ENCODE measurements at regions not wholly inside any gene's neighbourhood (a gene's known extent, or its start where the extent isn't known, plus 50 kb on each side); places are given as distances from the start of the nearest gene placed in this dataset.

- H3F3A ChIP-seq (ENCODE audit: control insufficient read depth, insufficient read depth), result no peaks in the 10 kb centered on the region
- H3K4me2 ChIP-seq (ENCODE audit: low read length), result no peak overlapping the region
- H3K79me2 ChIP-seq (ENCODE audit: control insufficient read depth, low read length), result no peaks in the 10 kb centered on the region
- H3K4me3 ChIP-seq (ENCODE audit: low read length), result no peak overlapping the region
- no peaks in the 10 kb centered on the region for H3K27me3 ChIP-seq (ENCODE audit: control insufficient read depth, low read length)
- H3K9me3 ChIP-seq (ENCODE audit: control insufficient read depth, insufficient read depth, low read length), result no peaks in the 10 kb centered on the region
- no peaks in the 10 kb centered on the region for H4K20me1 ChIP-seq (ENCODE audit: control insufficient read depth, insufficient read depth, low read depth, low read length)
- no peak for TF ChIP-seq EZH2phosphoT487 (IDR thresholded peaks at IDR 0.05; ENCODE audit: borderline replicate concordance, low read length)
- TF ChIP-seq CTCF (IDR thresholded peaks at IDR 0.05; ENCODE audit: low read depth, low read length, poor library complexity, severe bottlenecking), result no peak
- H3K4me1 ChIP-seq (ENCODE audit: control insufficient read depth, low read length), result no peaks in the 10 kb centered on the region
- no peaks in the 10 kb centered on the region for H3K9me2 ChIP-seq (replicated peaks; ENCODE audit: control insufficient read depth, low read length)
- H3K27ac ChIP-seq (ENCODE audit: low read depth, low read length), result no peak overlapping the region
- no peaks in the 10 kb centered on the region for H3K36me3 ChIP-seq (ENCODE audit: control insufficient read depth, low read length)
Observed at GRCh38 chr13:104701591-104701990, 1635.4 kb upstream of the SLC10A2 start.

- Histone ChIP-seq H3F3A (ENCODE audit: control insufficient read depth, insufficient read depth) (no peaks in the 10 kb centered on the region), H3K9me2 (replicated peaks; ENCODE audit: control insufficient read depth, low read length) (no peaks in the 10 kb centered on the region), H3K79me2 (ENCODE audit: control insufficient read depth, low read length) (no peaks in the 10 kb centered on the region), H3K36me3 (ENCODE audit: control insufficient read depth, low read length) (no peaks in the 10 kb centered on the region), H3K4me1 (ENCODE audit: control insufficient read depth, low read length) (no peaks in the 10 kb centered on the region), H3K4me3 (ENCODE audit: low read length) (no peak overlapping the region), H4K20me1 (ENCODE audit: control insufficient read depth, insufficient read depth, low read depth, low read length) (no peaks in the 10 kb centered on the region), H3K9me3 (ENCODE audit: control insufficient read depth, insufficient read depth, low read length) (no peaks in the 10 kb centered on the region), H3K27ac (ENCODE audit: low read depth, low read length) (no peak overlapping the region), H3K4me2 (ENCODE audit: low read length) (no peak overlapping the region), H3K27me3 (ENCODE audit: control insufficient read depth, low read length) (no peaks in the 10 kb centered on the region)
- TF ChIP-seq EZH2phosphoT487 (IDR thresholded peaks at IDR 0.05; ENCODE audit: borderline replicate concordance, low read length) (no peak), CTCF (IDR thresholded peaks at IDR 0.05; ENCODE audit: low read depth, low read length, poor library complexity, severe bottlenecking) (no peak)
Observed at GRCh38 chr13:104694397-104694796, 1628.2 kb upstream of the SLC10A2 start.

GRCh38 chr13:104693126-104693525 is 1626.9 kb upstream of the SLC10A2 start:
- no peaks in the 10 kb centered on the region for H3K27me3 ChIP-seq (ENCODE audit: control insufficient read depth, low read length)

More at GRCh38 chr13:104693126-104693525, 1626.9 kb upstream of the SLC10A2 start:
- H3K36me3 ChIP-seq (ENCODE audit: control insufficient read depth, low read length), result no peaks in the 10 kb centered on the region
- no peak overlapping the region for H3K4me3 ChIP-seq (ENCODE audit: low read length)
- no peaks in the 10 kb centered on the region for H3F3A ChIP-seq (ENCODE audit: control insufficient read depth, insufficient read depth)
- H4K20me1 ChIP-seq (ENCODE audit: control insufficient read depth, insufficient read depth, low read depth, low read length), result no peaks in the 10 kb centered on the region
- no peaks in the 10 kb centered on the region for H3K9me3 ChIP-seq (ENCODE audit: control insufficient read depth, insufficient read depth, low read length)
- H3K79me2 ChIP-seq (ENCODE audit: control insufficient read depth, low read length), result no peaks in the 10 kb centered on the region
- H3K4me2 ChIP-seq (ENCODE audit: low read length), result no peak overlapping the region
- TF ChIP-seq EZH2phosphoT487 (IDR thresholded peaks at IDR 0.05; ENCODE audit: borderline replicate concordance, low read length) (no peak), CTCF (IDR thresholded peaks at IDR 0.05; ENCODE audit: low read depth, low read length, poor library complexity, severe bottlenecking) (no peak)
- no peaks in the 10 kb centered on the region for H3K4me1 ChIP-seq (ENCODE audit: control insufficient read depth, low read length)
- no peak overlapping the region for H3K27ac ChIP-seq (ENCODE audit: low read depth, low read length)
- no peaks in the 10 kb centered on the region for H3K9me2 ChIP-seq (replicated peaks; ENCODE audit: control insufficient read depth, low read length)
